ENCODE measurements at regions not wholly inside any gene's neighbourhood (a gene's known extent, or its start where the extent isn't known, plus 50 kb on each side); places are given as distances from the start of the nearest gene placed in this dataset.

DNA sequence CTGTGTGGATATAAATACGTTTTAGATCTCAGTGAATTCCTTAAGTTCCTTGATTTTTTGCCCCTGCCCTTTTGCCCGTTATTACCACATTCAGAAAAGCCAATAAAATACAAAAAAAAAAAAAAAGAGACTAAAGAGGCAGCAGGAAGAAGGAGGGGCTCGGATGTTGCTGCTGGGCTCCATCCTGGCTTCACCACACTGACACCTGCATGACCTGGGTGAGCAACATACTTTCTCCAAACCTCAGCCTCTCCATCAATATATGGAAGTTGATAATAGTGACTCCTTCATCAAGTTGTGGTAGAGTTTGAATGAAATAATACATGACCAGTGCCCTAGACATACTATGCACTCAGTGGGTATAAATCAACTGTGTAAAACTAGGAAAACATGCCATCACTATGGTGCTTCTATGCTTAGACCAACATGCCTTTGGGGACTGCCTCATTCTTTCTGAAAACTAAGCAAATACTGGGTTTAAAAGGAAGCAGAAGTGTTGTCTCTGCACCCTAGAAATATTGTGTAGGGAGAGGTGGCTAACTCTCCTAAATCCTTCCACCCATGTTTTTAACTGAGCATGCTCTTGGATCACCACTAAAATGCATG, 243.0 kb downstream of the PIK3R1 start:
- no peaks in the 10 kb centered on the region for H3K79me2 ChIP-seq (ENCODE audit: insufficient read depth)
- ChIA-PET CTCF (no interaction called here), POLR2A (no interaction called here)
- no peak overlapping the region for H3K4me2 ChIP-seq
- no peak for DNase-seq
- TF ChIP-seq RXRA (IDR thresholded peaks at IDR 0.05; ENCODE audit: borderline replicate concordance, low read depth), result no peak
- no peak for TF ChIP-seq CHD2 (IDR thresholded peaks at IDR 0.05; ENCODE audit: low read length, partially characterized antibody)
- TF ChIP-seq, protein P1, sequence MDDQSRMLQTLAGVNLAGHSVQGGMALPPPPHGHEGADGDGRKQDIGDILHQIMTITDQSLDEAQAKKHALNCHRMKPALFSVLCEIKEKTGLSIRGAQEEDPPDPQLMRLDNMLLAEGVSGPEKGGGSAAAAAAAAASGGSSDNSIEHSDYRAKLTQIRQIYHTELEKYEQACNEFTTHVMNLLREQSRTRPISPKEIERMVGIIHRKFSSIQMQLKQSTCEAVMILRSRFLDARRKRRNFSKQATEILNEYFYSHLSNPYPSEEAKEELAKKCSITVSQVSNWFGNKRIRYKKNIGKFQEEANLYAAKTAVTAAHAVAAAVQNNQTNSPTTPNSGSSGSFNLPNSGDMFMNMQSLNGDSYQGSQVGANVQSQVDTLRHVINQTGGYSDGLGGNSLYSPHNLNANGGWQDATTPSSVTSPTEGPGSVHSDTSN (IDR thresholded peaks at IDR 0.05), result no peak
- no peak for TF ChIP-seq YY1 (IDR thresholded peaks at IDR 0.05; ENCODE audit: low read depth)
- TF ChIP-seq RAD21 (IDR thresholded peaks at IDR 0.05; ENCODE audit: low read length), result no peak
- TF ChIP-seq JUND (IDR thresholded peaks at IDR 0.05), result no peak
- TF ChIP-seq, protein P2, sequence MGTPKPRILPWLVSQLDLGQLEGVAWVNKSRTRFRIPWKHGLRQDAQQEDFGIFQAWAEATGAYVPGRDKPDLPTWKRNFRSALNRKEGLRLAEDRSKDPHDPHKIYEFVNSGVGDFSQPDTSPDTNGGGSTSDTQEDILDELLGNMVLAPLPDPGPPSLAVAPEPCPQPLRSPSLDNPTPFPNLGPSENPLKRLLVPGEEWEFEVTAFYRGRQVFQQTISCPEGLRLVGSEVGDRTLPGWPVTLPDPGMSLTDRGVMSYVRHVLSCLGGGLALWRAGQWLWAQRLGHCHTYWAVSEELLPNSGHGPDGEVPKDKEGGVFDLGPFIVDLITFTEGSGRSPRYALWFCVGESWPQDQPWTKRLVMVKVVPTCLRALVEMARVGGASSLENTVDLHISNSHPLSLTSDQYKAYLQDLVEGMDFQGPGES (IDR thresholded peaks at IDR 0.05; ENCODE audit: low read depth, low read length), result no peak
- no peaks in the 10 kb centered on the region for H3K9me3 ChIP-seq
- 55% methylated on average over 3 of the region's 3 CpGs for WGBS (ENCODE audit: low lambda C conversion rate)
- H4K20me1 ChIP-seq (ENCODE audit: insufficient read depth), result no peaks in the 10 kb centered on the region
- H3K4me3 ChIP-seq (ENCODE audit: low read depth in 2 of 2, low read length in 1 of 2), result no peak overlapping the region
- H3K36me3 ChIP-seq (replicated peaks in 1 of 2; ENCODE audit: control insufficient read depth in 1 of 2, insufficient read depth in 2 of 2, low read length in 1 of 2), result no peaks in the 10 kb centered on the region
- H3K9me2 ChIP-seq, result no peaks in the 10 kb centered on the region
- peaks cover 0 to 5% of the 10 kb centered on the region in 2 experiments; a peak in 3 of 4 replicates for H3K4me1 ChIP-seq (ENCODE audit: control insufficient read depth in 1 of 2, insufficient read depth in 2 of 2, low read depth in 1 of 2, low read length in 1 of 2)
- no peak overlapping the region for H2AFZ ChIP-seq (ENCODE audit: low read depth)
- no peak overlapping the region for H3K27ac ChIP-seq (ENCODE audit: low read depth in 2 of 2, low read length in 1 of 2)
- no peaks in the 10 kb centered on the region for H3F3A ChIP-seq (replicated peaks; ENCODE audit: insufficient read depth)
- H3K9ac ChIP-seq, result no peak overlapping the region
- no peaks in the 10 kb centered on the region for H3K27me3 ChIP-seq (ENCODE audit: insufficient read depth)

DNA sequence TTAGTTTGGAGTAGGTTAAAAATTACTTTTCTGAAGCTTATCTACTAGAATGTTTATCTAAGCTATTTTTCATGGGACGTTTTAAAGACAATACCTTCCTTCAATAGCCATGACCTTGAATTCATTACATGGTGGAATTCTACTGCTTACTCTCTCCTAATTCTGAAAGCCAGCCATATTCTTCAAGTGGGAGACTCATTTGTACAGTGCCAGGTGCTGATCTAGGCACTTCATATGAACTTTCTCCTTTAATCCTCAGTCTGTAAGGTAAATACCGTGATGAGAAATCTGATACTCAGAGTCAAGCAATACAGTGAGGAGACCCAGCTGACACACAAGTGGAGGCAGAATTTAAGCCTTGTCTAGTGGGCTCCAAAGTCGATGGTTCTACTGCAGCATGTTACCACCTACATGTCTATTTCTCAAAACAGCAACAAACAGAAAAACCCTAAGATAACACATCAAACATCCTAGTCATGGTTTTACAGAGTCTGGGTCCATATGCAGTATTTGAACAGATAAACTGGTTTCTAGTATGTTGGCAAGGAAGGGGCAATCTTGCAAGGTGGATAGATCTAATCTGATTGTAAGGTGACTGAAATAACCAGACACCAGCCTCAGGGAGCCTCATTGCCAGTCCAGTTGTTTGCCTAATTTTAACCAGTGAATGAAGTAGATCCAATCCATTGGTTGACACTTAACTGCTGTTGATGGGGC, 243.7 kb downstream of the PIK3R1 start:
- Histone ChIP-seq H4K20me1 (ENCODE audit: insufficient read depth) (no peaks in the 10 kb centered on the region), H3K4me1 (ENCODE audit: control insufficient read depth in 1 of 2, insufficient read depth in 2 of 2, low read depth in 1 of 2, low read length in 1 of 2) (peaks cover 0 to 5% of the 10 kb centered on the region in 2 experiments; a peak in 3 of 4 replicates), H3K27ac (ENCODE audit: low read depth in 2 of 2, low read length in 1 of 2) (no peak overlapping the region), H3F3A (replicated peaks; ENCODE audit: insufficient read depth) (no peaks in the 10 kb centered on the region), H3K4me2 (no peak overlapping the region), H3K36me3 (replicated peaks in 1 of 2; ENCODE audit: control insufficient read depth in 1 of 2, insufficient read depth in 2 of 2, low read length in 1 of 2) (no peaks in the 10 kb centered on the region), H2AFZ (ENCODE audit: low read depth) (no peak overlapping the region), H3K4me3 (ENCODE audit: low read depth in 2 of 2, low read length in 1 of 2) (no peak overlapping the region), H3K9me3 (no peaks in the 10 kb centered on the region), H3K27me3 (ENCODE audit: insufficient read depth) (no peaks in the 10 kb centered on the region), H3K79me2 (ENCODE audit: insufficient read depth) (no peaks in the 10 kb centered on the region), H3K9me2 (no peaks in the 10 kb centered on the region), H3K9ac (no peak overlapping the region)
- CTCF ChIA-PET, result interaction anchor here (0.6 to 3.0 kb wide), 9 partner anchors 8 to 182 kb away, joined by 3 to 23 read pairs (median 4); no protein-coding TSS in a partner anchor
- POLR2A ChIA-PET, result no interaction called here
- no peak for DNase-seq
- 60% methylated on average over 3 of the region's 3 CpGs for WGBS (ENCODE audit: low lambda C conversion rate)
- TF ChIP-seq RAD21 (IDR thresholded peaks at IDR 0.05; ENCODE audit: low read length) (no peak), JUND (IDR thresholded peaks at IDR 0.05) (no peak), FOSL2 (IDR thresholded peaks at IDR 0.05; ENCODE audit: borderline replicate concordance, low read depth) (no peak), RCOR1 (IDR thresholded peaks at IDR 0.05; ENCODE audit: low read length) (no peak), TCF12 (IDR thresholded peaks at IDR 0.05) (no peak), TAF1 (IDR thresholded peaks at IDR 0.05; ENCODE audit: borderline replicate concordance, low read depth, low read length) (no peak), FOXM1 (IDR thresholded peaks at IDR 0.05; ENCODE audit: low read depth) (no peak), NRF1 (IDR thresholded peaks at IDR 0.05; ENCODE audit: low read depth, low read length) (no peak), FOXJ3 (CRISPR knock-in tag; IDR thresholded peaks at IDR 0.05) (no peak), TEAD4 (IDR thresholded peaks at IDR 0.05; ENCODE audit: borderline replicate concordance, insufficient read depth) (no peak), EZH2phosphoT487 (IDR thresholded peaks at IDR 0.05; ENCODE audit: borderline replicate concordance, low read depth) (no peak)
